ENCODE measurements at regions not wholly inside any gene's neighbourhood (a gene's known extent, or its start where the extent isn't known, plus 50 kb on each side); places are given as distances from the start of the nearest gene placed in this dataset.
"Not testable (repeated sequence)": the region's sequence is repeated elsewhere in the genome, so short reads cannot be mapped to it uniquely, and the experiment has no call there.

- TF ChIP-seq, protein P1, sequence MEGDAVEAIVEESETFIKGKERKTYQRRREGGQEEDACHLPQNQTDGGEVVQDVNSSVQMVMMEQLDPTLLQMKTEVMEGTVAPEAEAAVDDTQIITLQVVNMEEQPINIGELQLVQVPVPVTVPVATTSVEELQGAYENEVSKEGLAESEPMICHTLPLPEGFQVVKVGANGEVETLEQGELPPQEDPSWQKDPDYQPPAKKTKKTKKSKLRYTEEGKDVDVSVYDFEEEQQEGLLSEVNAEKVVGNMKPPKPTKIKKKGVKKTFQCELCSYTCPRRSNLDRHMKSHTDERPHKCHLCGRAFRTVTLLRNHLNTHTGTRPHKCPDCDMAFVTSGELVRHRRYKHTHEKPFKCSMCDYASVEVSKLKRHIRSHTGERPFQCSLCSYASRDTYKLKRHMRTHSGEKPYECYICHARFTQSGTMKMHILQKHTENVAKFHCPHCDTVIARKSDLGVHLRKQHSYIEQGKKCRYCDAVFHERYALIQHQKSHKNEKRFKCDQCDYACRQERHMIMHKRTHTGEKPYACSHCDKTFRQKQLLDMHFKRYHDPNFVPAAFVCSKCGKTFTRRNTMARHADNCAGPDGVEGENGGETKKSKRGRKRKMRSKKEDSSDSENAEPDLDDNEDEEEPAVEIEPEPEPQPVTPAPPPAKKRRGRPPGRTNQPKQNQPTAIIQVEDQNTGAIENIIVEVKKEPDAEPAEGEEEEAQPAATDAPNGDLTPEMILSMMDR (tag by site-specific recombination; IDR thresholded peaks at IDR 0.05) = not testable (repeated sequence)
- TF ChIP-seq ZNF112 (tag by site-specific recombination; IDR thresholded peaks at IDR 0.05); YY1 (tag by site-specific recombination; IDR thresholded peaks at IDR 0.05); SALL2 (tag by site-specific recombination; IDR thresholded peaks at IDR 0.05; ENCODE audit: borderline replicate concordance); SCRT2 (tag by site-specific recombination; IDR thresholded peaks at IDR 0.05); ZNF274 (IDR thresholded peaks at IDR 0.05; ENCODE audit: low read length); ZNF274 (tag by site-specific recombination; IDR thresholded peaks at IDR 0.05; ENCODE audit: borderline replicate concordance); PATZ1 (tag by site-specific recombination; IDR thresholded peaks at IDR 0.05): not testable (repeated sequence)
These were observed 3950.5 kb upstream of the TPTE start for GRCh38 chr21:6570700-6571368.
